MCF 10A (cell line): ENCODE measurements at regions not wholly inside any gene's neighbourhood (a gene's known extent, or its start where the extent isn't known, plus 50 kb on each side); places are given as distances from the start of the nearest gene placed in this dataset.

Experiments
- BruUV-seq: library from RNA; stranded (reverse); fragments of 400-500 nt; replicated peaks from 2 replicates; lab custom pipeline; 2021; lab: Mats Ljungman, UMichigan
- CTCF ChIA-PET: fragments of 300-600 bp; sonication (Branson Sonifier 250); formaldehyde crosslinking; extraction: SDS; loops from one replicate; lab custom pipeline; 2021; ENCODE audit warnings: antibody characterized with exemption, inconsistent platforms; lab: Yijun Ruan, JAX
- POLR2A ChIA-PET: fragments of 300-600, 350-650 bp; sonication (Branson Sonifier 250); formaldehyde crosslinking; extraction: SDS; loops from one replicate; lab custom pipeline; 2020; ENCODE audit warnings: antibody characterized with exemption, inconsistent platforms; lab: Yijun Ruan, JAX
- DNase-seq: peaks from one replicate; pipeline ENCODE4 v3.0.0-alpha.2; 2018; ENCODE audit not compliant: unreplicated experiment
- H3K27ac Mint-ChIP-seq: one replicate; pipeline ENCODE4 v1.8.0; 2022; ENCODE audit warnings: mild to moderate bottlenecking, low read depth, mixed read lengths; ENCODE audit not compliant: unreplicated experiment
- H3K27me3 Mint-ChIP-seq: one replicate; pipeline ENCODE4 v1.8.0; 2022; ENCODE audit warnings: mixed read lengths; ENCODE audit not compliant: insufficient read depth, unreplicated experiment
- H3K36me3 Mint-ChIP-seq: one replicate; pipeline ENCODE4 v1.8.0; 2022; ENCODE audit warnings: mild to moderate bottlenecking, moderate library complexity, mixed read lengths; ENCODE audit not compliant: insufficient read depth, unreplicated experiment
- H3K4me1 Mint-ChIP-seq: one replicate; pipeline ENCODE4 v1.8.0; 2022; ENCODE audit warnings: mixed read lengths; ENCODE audit not compliant: insufficient read depth, unreplicated experiment
- H3K4me3 Mint-ChIP-seq: one replicate; pipeline ENCODE4 v1.8.0; 2022; ENCODE audit warnings: mild to moderate bottlenecking, moderate library complexity, mixed read lengths; ENCODE audit not compliant: unreplicated experiment
- H3K9me3 Mint-ChIP-seq: one replicate; pipeline ENCODE4 v1.8.0; 2022; ENCODE audit warnings: mixed read lengths; ENCODE audit not compliant: unreplicated experiment
- CTCF ChIP-seq: fragments of 200-600 bp; IDR thresholded peaks from one replicate; pipeline ENCODE4 v1.8.0; 2022; ENCODE audit warnings: antibody characterized with exemption, mild to moderate bottlenecking; ENCODE audit not compliant: unreplicated experiment
- intact Hi-C: fragments of 100-400 bp; cut with micrococcal nuclease; formaldehyde crosslinking; loops from 2 replicates; pipeline ENCODE4 v1.14.1; 2022

GRCh38 chr1:29502911-29503840 lies 266.9 kb downstream of the PTPRU start:
- CTCF ChIA-PET: interaction anchor here (1.2 kb wide), 1 partner anchor 608 kb away, joined by 3 read pairs; no protein-coding TSS in a partner anchor
- intact Hi-C loops: no loop called here
- no TSS peak for BruUV-seq

GRCh38 chr1:29502225-29502910 lies 266.0 kb downstream of the PTPRU start:
- no peaks in the 10 kb centered on the region for H3K36me3 Mint-ChIP-seq
- peaks cover 53% of the 10 kb centered on the region for H3K27me3 Mint-ChIP-seq
- ChIA-PET CTCF (no interaction called here), POLR2A (interaction anchor here (1.1 kb wide), 1 partner anchor 23 kb away, joined by 3 read pairs; no protein-coding TSS in a partner anchor)
- no peak for DNase-seq
- intact Hi-C loops: no loop called here
- H3K9me3 Mint-ChIP-seq: no peaks in the 10 kb centered on the region
- peaks cover 5% of the 10 kb centered on the region for H3K4me1 Mint-ChIP-seq
- TF ChIP-seq CTCF: no peak
- no TSS peak for BruUV-seq
- no peak overlapping the region for H3K27ac Mint-ChIP-seq
- no peak overlapping the region for H3K4me3 Mint-ChIP-seq

More at GRCh38 chr1:29502911-29503840, 266.9 kb downstream of the PTPRU start:
- Mint-ChIP-seq H3K36me3 (no peaks in the 10 kb centered on the region), H3K27me3 (peaks cover 60% of the 10 kb centered on the region), H3K4me3 (no peak overlapping the region), H3K27ac (no peak overlapping the region), H3K4me1 (peaks cover 5% of the 10 kb centered on the region), H3K9me3 (no peaks in the 10 kb centered on the region)
- POLR2A ChIA-PET: interaction anchor here (0.6 to 1.1 kb wide), 2 partner anchors 23 to 130 kb away, joined by 3 read pairs; no protein-coding TSS in a partner anchor
- no peak for TF ChIP-seq CTCF
- DNase-seq: no peak

GRCh38 chr1:29501227-29501976 lies 265.1 kb downstream of the PTPRU start:
- no TSS peak for BruUV-seq

More at GRCh38 chr1:29501227-29501976, 265.1 kb downstream of the PTPRU start:
- Mint-ChIP-seq H3K4me1 (peaks cover 5% of the 10 kb centered on the region), H3K27me3 (peaks cover 43% of the 10 kb centered on the region), H3K4me3 (no peak overlapping the region), H3K9me3 (no peaks in the 10 kb centered on the region), H3K27ac (no peak overlapping the region), H3K36me3 (no peaks in the 10 kb centered on the region)
- intact Hi-C loops: no loop called here
- ChIA-PET POLR2A (no interaction called here), CTCF (no interaction called here)
- no peak for TF ChIP-seq CTCF
- DNase-seq: no peak
